MCF 10A (cell line): ENCODE measurements at regions not wholly inside any gene's neighbourhood (a gene's known extent, or its start where the extent isn't known, plus 50 kb on each side); places are given as distances from the start of the nearest gene placed in this dataset.

Experiments used
- BruUV-seq: library from RNA; stranded (reverse); fragments of 400-500 nt; replicated peaks from 2 replicates; lab custom pipeline; 2021; lab: Mats Ljungman, UMichigan
- CTCF ChIA-PET: fragments of 300-600 bp; sonication (Branson Sonifier 250); formaldehyde crosslinking; extraction: SDS; loops from one replicate; lab custom pipeline; 2021; ENCODE audit warnings: antibody characterized with exemption, inconsistent platforms; lab: Yijun Ruan, JAX
- POLR2A ChIA-PET: fragments of 300-600, 350-650 bp; sonication (Branson Sonifier 250); formaldehyde crosslinking; extraction: SDS; loops from one replicate; lab custom pipeline; 2020; ENCODE audit warnings: antibody characterized with exemption, inconsistent platforms; lab: Yijun Ruan, JAX
- DNase-seq: peaks from one replicate; pipeline ENCODE4 v3.0.0-alpha.2; 2018; ENCODE audit not compliant: unreplicated experiment
- H3K27ac Mint-ChIP-seq: one replicate; pipeline ENCODE4 v1.8.0; 2022; ENCODE audit warnings: mild to moderate bottlenecking, low read depth, mixed read lengths; ENCODE audit not compliant: unreplicated experiment
- H3K27me3 Mint-ChIP-seq: one replicate; pipeline ENCODE4 v1.8.0; 2022; ENCODE audit warnings: mixed read lengths; ENCODE audit not compliant: insufficient read depth, unreplicated experiment
- H3K36me3 Mint-ChIP-seq: one replicate; pipeline ENCODE4 v1.8.0; 2022; ENCODE audit warnings: mild to moderate bottlenecking, moderate library complexity, mixed read lengths; ENCODE audit not compliant: insufficient read depth, unreplicated experiment
- H3K4me1 Mint-ChIP-seq: one replicate; pipeline ENCODE4 v1.8.0; 2022; ENCODE audit warnings: mixed read lengths; ENCODE audit not compliant: insufficient read depth, unreplicated experiment
- H3K4me3 Mint-ChIP-seq: one replicate; pipeline ENCODE4 v1.8.0; 2022; ENCODE audit warnings: mild to moderate bottlenecking, moderate library complexity, mixed read lengths; ENCODE audit not compliant: unreplicated experiment
- H3K9me3 Mint-ChIP-seq: one replicate; pipeline ENCODE4 v1.8.0; 2022; ENCODE audit warnings: mixed read lengths; ENCODE audit not compliant: unreplicated experiment
- CTCF ChIP-seq: fragments of 200-600 bp; IDR thresholded peaks from one replicate; pipeline ENCODE4 v1.8.0; 2022; ENCODE audit warnings: antibody characterized with exemption, mild to moderate bottlenecking; ENCODE audit not compliant: unreplicated experiment
- intact Hi-C: fragments of 100-400 bp; cut with micrococcal nuclease; formaldehyde crosslinking; loops from 2 replicates; pipeline ENCODE4 v1.14.1; 2022

DNA sequence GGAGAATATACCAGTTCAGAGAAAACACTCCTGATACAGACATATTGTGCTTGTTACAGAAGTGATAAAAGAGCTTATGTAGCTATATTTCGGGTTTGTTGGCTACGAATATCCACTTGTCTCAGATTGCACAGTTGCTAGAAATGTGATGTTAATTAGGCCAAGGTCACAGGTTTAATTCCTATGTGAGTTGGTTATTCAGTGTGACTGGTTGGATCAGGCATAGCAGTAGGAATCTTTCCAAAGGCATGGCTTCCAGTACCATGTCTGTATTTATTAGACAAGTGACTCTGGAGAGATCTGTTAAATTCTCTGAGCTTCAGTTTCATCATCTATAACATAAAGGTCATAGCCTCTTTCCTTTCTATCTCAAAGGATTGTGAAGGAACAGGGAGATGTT lies 152.7 kb upstream of the KITLG start:
- H3K36me3 Mint-ChIP-seq: no peaks in the 10 kb centered on the region

GRCh38 chr12:88729196-88729595 lies 148.9 kb upstream of the KITLG start:
- Mint-ChIP-seq H3K27me3 (no peaks in the 10 kb centered on the region), H3K4me3 (no peak overlapping the region), H3K36me3 (no peaks in the 10 kb centered on the region), H3K27ac (no peak overlapping the region), H3K4me1 (no peaks in the 10 kb centered on the region), H3K9me3 (no peaks in the 10 kb centered on the region)
- no peak for TF ChIP-seq CTCF
- ChIA-PET CTCF (interaction anchor here (0.6 kb wide), 1 partner anchor 711 kb away, joined by 3 read pairs; no protein-coding TSS in a partner anchor), POLR2A (no interaction called here)
- DNase-seq: no peak
- intact Hi-C loops: no loop called here
- no TSS peak for BruUV-seq

More for the DNA sequence above, 152.7 kb upstream of the KITLG start:
- POLR2A ChIA-PET: interaction anchor here (0.9 to 1.3 kb wide), 2 partner anchors 10 to 371 kb away, joined by 3 to 4 read pairs; no protein-coding TSS in a partner anchor
- H3K9me3 Mint-ChIP-seq: no peaks in the 10 kb centered on the region
- no peak overlapping the region for H3K27ac Mint-ChIP-seq
- no peak for TF ChIP-seq CTCF
- intact Hi-C loops: no loop called here
- H3K4me1 Mint-ChIP-seq: no peaks in the 10 kb centered on the region
- CTCF ChIA-PET: interaction anchor here (1.1 kb wide), 1 partner anchor 101 kb away, joined by 3 read pairs; no protein-coding TSS in a partner anchor
- DNase-seq: no peak
- H3K4me3 Mint-ChIP-seq: no peak overlapping the region
- H3K27me3 Mint-ChIP-seq: no peaks in the 10 kb centered on the region
- BruUV-seq: no TSS peak

GRCh38 chr12:88726806-88727720 lies 146.8 kb upstream of the KITLG start:
- intact Hi-C loops: no loop called here
- no peaks in the 10 kb centered on the region for H3K27me3 Mint-ChIP-seq
- TF ChIP-seq CTCF: no peak
- peaks cover 16% of the 10 kb centered on the region for H3K4me1 Mint-ChIP-seq
- no peak overlapping the region for H3K4me3 Mint-ChIP-seq
- no peaks in the 10 kb centered on the region for H3K36me3 Mint-ChIP-seq
- no peaks in the 10 kb centered on the region for H3K9me3 Mint-ChIP-seq
- ChIA-PET CTCF (no interaction called here), POLR2A (no interaction called here)
- H3K27ac Mint-ChIP-seq: no peak overlapping the region
- no peak for DNase-seq
- BruUV-seq: no TSS peak

GRCh38 chr12:88725592-88726143 lies 145.4 kb upstream of the KITLG start:
- POLR2A ChIA-PET: interaction anchor here (0.6 to 1.1 kb wide), 6 partner anchors 21 to 272 kb away, joined by 3 to 7 read pairs (median 3); partner anchors contain the start of gene KITLG
- intact Hi-C loops: no loop called here
- no peak for DNase-seq
- Mint-ChIP-seq H3K27ac (no peak overlapping the region), H3K4me3 (no peak overlapping the region), H3K36me3 (no peaks in the 10 kb centered on the region), H3K27me3 (no peaks in the 10 kb centered on the region), H3K9me3 (no peaks in the 10 kb centered on the region), H3K4me1 (peaks cover 26% of the 10 kb centered on the region)
- TF ChIP-seq CTCF: no peak
- BruUV-seq: no TSS peak
- CTCF ChIA-PET: interaction anchor here (0.6 kb wide), 1 partner anchor 280 kb away, joined by 3 read pairs; no protein-coding TSS in a partner anchor
